DMS153 treated with DMSO at 0.1 percent for 48 hours (cell line): ENCODE measurements at regions not wholly inside any gene's neighbourhood (a gene's known extent, or its start where the extent isn't known, plus 50 kb on each side); places are given as distances from the start of the nearest gene placed in this dataset.

Experiments used
- DNase-seq: peaks from one replicate; lab custom pipeline; 2025; ENCODE audit not compliant: unreplicated experiment; lab: John Stamatoyannopoulos, UW

DNA sequence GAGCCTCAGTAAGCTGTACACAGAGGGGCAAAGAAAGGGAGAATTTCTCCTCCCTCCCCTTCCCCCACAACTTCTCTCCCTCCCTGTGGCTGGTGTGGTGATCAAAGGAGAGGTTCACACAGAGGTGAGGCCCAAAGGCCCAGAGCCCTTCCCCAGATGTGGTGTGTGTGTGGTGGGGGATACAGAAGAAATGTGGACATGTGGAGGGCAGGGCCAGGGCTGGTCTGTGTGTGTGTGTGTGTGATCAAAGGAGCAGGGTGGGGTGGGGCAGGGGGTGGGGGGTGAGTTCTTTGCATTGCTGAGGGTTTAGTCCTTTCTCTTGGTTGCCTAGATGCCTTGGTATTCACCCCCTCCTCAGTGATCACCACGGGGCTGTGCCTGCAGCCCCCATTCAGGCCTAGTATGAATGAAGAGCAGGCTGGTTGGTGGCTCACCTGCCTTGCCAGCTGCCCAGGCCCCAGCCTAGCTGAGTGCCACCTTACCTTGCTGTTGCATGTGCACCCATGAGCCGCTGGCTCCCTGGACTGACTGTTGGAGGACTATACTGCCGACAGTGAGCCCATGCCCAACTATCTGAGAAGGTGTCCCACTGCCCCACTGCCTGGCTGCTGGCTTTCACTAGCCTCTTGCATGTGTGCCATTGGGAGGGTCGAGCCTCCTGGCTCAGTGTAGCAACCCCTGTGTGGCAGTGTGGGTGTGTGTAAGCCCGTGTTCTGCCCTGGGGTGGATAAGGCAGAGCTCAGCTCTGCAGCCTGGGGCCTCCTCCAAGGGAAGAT is 101.9 kb downstream of the EFNB1 start:
- no peak for DNase-seq

DNA sequence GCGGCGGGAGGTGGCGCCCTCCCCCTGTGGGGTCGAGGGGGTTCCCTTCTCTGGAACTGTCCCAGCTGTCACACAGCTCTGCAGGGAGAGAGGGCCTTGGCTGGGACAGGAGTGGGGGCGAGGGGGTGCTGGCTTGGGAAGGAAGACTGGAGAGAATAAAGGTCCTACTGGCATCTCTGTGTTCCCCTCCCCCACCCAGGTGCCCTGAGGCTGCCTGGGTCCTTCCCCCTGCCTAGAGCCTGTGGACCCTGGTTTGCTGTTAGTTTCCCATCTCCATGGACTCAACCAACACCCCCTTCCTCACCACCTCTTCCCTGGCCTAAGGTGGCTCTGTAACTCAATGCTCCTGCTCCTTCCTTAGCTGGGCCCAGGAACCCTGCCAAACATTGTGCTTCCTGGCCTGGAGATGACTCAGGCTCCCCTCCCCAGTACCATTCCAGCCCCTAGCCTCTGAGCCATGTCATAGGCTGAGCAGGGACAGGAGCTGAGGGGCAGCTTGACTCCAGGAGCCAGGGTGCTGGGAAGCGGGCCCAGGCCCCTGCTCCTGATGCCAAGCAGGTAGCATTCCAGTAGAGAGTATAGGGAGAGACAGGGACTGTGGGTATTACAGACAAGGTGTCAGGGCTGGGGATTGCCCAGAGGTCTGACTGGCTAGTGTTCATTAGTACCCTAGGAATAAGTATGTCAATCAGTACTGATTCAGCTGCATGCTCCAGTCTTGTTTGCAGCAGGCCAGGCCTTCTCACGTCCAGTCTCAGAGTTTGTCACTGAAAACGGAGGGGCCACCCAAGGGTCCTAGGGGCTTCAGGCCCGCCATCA is 100.7 kb downstream of the EFNB1 start:
- DNase-seq, result no peak

DNA sequence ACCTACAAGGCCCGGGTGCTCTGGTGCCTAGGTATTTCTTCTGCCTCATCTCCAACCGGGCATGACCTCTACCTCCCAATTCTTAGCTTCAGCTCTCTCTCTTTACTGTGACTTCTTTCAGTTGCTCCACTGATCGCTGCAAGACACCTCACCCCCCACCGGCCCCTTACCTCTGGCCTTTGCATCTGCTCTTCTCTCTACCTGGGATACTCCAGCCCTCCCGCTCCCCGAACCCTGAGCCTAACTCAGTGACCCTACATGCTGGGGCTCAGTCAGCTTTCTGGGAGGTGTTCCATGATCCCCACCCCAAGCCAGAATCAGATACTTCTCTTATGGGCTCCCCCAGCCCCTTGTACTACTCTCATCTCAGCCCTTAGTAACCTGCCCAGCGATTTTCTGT is 99.6 kb downstream of the EFNB1 start:
- no peak for DNase-seq

- no peak for DNase-seq
Measured at GRCh38 chrX:68927178-68927577, 98.4 kb downstream of the EFNB1 start.

GRCh38 chrX:68923147-68923546 is 94.3 kb downstream of the EFNB1 start:
- DNase-seq, result no peak

DNA sequence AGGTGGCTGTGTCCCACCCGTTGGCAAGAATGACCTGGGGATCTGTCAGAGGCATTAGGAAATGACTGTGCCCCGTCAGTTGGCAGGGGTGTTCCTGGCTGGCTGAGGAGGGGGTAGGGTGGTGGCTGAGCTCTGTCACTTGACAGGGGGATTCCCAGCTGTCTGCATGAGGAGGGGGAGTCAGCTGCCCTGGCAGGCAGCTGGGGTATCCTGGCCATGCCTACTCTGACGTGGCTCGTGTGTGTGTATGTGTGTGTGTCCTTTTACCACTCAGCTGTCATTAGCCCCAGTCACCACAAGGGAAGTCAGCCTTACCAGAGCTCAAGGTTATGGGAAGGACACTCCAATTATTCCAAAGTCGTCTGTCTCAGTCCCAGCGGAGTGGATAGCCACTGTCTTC is 93.2 kb downstream of the EFNB1 start:
- DNase-seq, result no peak

GRCh38 chrX:68920561-68920960 is 91.7 kb downstream of the EFNB1 start:
- DNase-seq, result no peak

DNA sequence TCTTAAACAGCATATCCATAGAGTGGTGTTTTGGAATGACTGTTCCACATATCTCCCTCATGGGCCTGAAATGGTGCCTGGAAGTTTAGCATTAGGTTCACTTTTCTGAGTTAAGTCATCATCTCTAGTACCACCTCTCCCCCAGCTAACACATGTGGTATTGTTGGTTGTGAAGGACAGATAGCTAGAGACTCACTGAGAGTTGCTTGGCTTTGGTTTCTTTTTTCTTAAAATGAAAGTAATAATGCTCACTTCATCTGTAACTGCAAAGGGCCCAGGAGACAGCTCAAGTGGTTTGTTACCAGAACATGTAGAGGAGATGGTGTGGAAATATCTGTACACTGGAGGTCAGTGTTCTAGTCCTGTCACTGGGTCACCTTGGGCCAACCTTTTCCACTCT is 90.9 kb downstream of the EFNB1 start:
- DNase-seq, result no peak

DNA sequence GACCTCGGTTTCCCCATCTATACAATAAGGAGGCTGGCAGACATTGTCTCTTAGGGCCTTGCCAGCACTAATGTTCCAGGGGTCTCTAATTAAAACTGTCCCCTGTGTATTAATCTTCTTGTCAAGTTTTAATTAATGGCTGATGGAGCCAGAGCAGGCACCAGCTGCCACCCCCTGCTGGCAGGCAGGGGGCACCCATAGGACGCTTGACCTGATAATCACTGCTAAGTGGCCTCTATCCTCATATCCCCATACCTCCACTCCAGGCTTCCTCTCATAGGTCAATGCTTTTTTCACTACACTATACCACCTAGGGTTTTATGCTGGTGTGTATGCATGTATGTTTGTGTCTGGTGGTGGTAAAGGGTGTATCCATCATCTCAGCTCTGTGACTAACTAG is 89.4 kb downstream of the EFNB1 start:
- DNase-seq, result no peak

DNA sequence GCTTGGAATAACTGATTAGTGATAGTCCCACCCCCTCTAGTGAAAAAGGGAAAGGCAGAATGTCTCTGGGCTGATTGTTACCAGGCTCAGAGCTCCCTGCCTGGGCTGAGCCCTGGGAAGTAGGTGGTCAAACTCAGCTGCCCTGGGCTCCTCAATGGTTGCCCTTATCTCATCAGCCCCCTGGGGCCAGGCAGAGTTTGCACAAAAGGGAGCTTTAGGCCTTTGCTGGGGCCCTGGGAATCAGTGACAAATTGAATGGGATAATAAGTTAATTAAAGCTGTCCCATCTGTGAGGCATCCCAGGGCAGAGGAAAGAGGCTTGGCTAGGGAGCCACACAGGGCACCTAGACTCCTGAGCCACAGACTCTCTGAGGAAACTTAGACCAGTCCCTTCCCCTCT is 89.0 kb downstream of the EFNB1 start:
- DNase-seq, result no peak

DNA sequence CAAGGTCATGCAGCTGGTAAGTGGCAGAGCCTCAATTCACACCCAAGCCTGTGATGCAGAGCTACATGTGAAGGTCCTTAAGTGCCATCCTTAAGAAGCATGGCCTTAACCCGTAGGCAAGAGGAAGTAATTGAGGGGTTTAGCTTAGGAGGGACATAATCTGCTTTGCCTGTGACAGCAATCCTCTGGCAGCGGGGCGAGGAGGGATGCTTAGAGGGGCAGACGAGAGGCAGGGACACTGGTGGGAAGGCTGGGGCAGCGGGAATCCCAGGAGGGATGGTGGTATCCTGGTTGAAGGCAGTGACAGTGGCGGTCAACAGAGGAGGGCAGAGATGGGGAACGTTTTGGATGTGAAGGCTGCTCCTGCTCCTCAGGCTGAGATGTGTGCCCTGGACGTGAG is 88.1 kb downstream of the EFNB1 start:
- DNase-seq, result no peak

DNA sequence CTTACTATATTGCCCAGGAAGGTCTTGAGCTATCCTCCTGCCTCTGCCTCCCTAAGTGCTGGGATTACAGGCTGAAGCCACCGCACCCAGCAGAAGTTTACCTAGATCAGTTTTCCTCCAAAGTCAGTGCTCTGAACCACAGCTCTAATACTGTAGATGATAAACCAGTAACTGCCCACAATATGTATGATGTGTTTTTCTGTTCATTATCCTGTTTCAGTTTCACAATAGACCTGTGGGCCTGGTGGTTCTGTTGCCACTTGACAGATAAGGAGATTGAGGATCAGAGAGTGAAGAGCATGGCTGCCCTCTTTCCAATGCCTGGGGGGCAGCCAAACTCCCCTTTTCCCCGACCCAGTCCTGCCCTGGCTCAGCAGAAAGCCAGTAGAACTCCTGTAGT is 87.0 kb downstream of the EFNB1 start:
- DNase-seq, result no peak

DNA sequence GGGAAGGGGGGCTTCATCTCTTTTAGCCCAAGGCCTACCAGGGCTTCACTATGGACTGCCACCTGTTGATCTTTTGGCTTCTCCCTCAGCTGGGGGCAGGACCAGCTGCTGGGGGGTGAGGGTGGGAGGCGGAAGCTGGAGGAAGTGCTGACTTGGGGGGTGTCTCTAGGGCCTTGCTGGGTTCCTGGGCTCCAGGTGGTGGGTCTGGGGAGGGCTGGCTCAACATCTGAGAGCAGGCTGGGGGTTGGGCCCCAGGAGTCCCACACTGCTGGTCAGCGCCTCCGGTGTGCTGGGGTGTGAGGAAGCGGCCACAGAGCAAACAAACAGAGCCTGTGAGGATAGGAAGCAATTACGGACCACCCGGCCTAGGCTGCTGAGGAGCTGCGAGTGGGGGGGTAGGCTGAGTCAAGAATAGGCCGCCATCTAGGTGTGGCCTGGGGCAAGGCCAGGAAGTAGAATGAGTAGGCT is 85.7 kb downstream of the EFNB1 start:
- DNase-seq, result no peak

DNA sequence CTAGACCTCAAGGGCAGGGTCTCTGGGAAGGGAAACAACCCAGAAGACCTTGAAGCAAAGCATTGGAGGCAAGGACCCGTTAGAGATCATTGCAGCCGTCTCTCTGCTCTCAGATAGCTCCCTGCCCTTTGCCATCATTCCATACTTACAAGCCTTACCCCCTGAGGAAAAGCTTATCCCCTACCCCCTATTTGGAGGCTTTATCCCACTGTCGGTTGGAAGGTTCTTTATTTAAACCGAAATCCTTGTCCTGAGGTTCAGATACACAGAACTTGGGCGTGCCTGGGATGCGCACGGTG is 84.4 kb downstream of the EFNB1 start:
- DNase-seq, result no peak

GRCh38 chrX:68912113-68912512 is 83.3 kb downstream of the EFNB1 start:
- no peak for DNase-seq

GRCh38 chrX:68910731-68911428 is 82.1 kb downstream of the EFNB1 start:
- no peak for DNase-seq

- DNase-seq, result no peak
Measured at GRCh38 chrX:68909945-68910344, 81.1 kb downstream of the EFNB1 start.

- no peak for DNase-seq
Measured at GRCh38 chrX:68908071-68908470, 79.2 kb downstream of the EFNB1 start.

DNA sequence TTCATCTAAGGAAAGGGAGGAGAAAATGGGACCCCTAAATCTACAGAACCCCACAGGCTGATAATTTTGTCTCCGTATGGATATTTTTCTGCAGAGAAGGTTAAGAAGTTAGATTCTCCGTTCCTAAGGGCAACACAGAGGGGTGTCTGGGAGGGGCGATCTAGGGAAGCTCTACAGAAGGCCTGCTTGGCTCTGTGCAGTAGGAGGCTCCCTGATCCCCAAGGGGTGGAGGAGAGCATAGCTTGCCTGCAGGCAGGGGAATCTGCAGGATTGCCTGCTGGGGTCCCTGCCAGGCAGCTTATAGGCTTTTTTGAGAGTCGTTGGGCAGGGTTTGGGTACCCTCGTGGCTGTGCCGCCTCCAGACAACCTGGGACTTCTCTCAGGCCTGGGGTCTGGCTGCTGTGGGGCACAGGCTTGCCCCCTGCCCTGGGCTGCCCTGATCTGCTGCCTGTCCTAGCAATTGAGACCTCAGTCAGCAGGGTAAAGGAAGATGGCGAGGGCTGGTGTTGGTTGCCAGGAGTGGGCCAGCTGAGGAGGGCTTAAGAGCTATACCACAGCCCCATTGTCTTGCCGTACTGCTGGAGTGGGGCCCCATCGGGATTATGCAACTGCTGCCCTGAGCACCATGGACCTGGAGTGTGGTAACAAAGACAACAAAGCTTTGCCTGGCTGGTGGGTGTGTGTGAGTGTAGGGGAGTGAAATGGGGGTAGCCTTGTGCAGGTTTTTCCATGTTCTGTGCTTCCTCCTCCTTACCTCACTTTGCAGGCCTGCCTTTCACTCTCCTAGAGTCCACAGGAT is 74.1 kb downstream of the EFNB1 start:
- DNase-seq, result no peak

DNA sequence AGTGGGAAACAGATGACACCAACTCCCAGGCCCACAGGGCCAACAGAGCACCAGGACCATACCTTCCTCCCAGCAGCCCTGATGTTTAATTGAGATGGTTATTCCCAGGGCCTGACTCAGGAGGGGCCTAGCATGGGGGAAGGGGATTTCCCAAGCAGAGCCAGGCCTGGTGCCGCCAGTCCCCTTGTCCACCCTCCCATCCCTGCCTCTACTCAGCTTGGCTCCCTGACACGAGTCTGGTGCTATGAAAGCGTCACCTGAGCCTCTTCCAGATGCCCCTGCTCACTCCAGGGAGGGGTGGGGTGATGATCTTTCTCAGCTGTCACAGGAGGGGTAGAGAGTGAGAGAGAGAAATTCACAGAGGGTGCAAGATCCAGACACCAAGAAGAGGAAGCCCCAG is 72.7 kb downstream of the EFNB1 start:
- no peak for DNase-seq

DNA sequence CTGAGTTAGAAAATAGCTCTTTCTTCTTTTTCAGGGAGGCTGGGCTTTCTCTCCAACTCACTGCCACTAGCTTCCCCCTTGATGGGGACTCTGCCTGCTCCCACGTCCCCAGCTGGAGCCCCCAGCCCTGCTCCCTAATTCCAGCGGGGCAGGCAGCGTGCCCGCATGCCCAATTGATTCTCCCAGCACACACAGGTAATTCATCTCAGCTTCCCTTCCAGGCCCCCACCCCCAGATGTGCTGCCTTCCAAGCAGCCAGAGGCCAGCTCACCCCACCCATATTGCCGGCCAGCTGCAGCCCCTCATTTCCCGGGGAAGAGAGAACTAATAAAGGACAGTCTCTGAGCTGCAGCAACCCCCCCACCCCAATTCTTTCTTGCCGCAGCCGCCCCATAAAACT is 69.8 kb downstream of the EFNB1 start:
- no peak for DNase-seq
